HCT116 (cell line): ENCODE measurements at regions not wholly inside any gene's neighbourhood (a gene's known extent, or its start where the extent isn't known, plus 50 kb on each side); places are given as distances from the start of the nearest gene placed in this dataset.

Source experiments
- ATAC-seq: fragments of 200-7000 bp; cut with Tn5 transposase; 2 replicates; pipeline ENCODE4 v1.9.1; 2020; ENCODE audit warnings: mild to moderate bottlenecking, moderate library complexity
- BruUV-seq: library from RNA; stranded (reverse); fragments of 400-500 nt; replicated peaks from 2 replicates; lab custom pipeline; 2021; lab: Mats Ljungman, UMichigan
- CTCF ChIA-PET: fragments of 300-600 bp; sonication (Branson Sonifier 250); formaldehyde crosslinking; loops from one replicate; lab custom pipeline; 2021; ENCODE audit warnings: antibody characterized with exemption; lab: Charles Lee
- POLR2A ChIA-PET: fragments of 300-600, 350-600 bp; sonication (Branson Sonifier 250); formaldehyde crosslinking; loops from one replicate; lab custom pipeline; 2021; ENCODE audit warnings: antibody characterized with exemption; lab: Charles Lee
- RAD21 ChIA-PET, 2 experiments: fragments of 300-600 bp; sonication (Branson Sonifier 250); formaldehyde crosslinking; loops; one replicate each; lab custom pipeline; 2023; ENCODE audit warnings: low total read pairs in 2 of 2; ENCODE audit not compliant: uncharacterized antibody in 2 of 2, unreplicated experiment in 2 of 2, low non-redundant PET in 1 of 2; lab: Charles Lee
- DNase-seq: peaks from one replicate; pipeline ENCODE4 v3.0.0-alpha.2; 2010; ENCODE audit warnings: low read depth, low spot score
- H2AFZ ChIP-seq: fragments of 200-600 bp; shearing (Covaris generic), sonication (generic); 2 replicates; pipeline ENCODE4 v1.6.1; 2017; ENCODE audit warnings: low read depth, mixed run types, mixed read lengths, antibody characterized with exemption, low read length; ENCODE audit not compliant: poor library complexity, severe bottlenecking
- H3K27ac ChIP-seq: 2 replicates; pipeline ENCODE4 v1.5.1; 2012; ENCODE audit warnings: low read depth, low read length
- H3K27me3 ChIP-seq: fragments of 200-600 bp; sonication (generic); 2 replicates; pipeline ENCODE4 v1.6.1; 2016; ENCODE audit warnings: mixed run types, low read length, mixed read lengths; ENCODE audit not compliant: insufficient read depth
- H3K36me3 ChIP-seq, 2 experiments: fragments of 200-500 bp in 1 of 2; fragments of 200-600 bp in 1 of 2; sonication (Bioruptor generic) in 1 of 2; sonication (generic) in 1 of 2; 2 replicates each; pipeline versions ENCODE4 v1.5.1 to v1.6.1; 2014 to 2016; ENCODE audit warnings: low read length in 2 of 2, inconsistent platforms in 1 of 2, mixed read lengths in 1 of 2, mixed run types in 1 of 2; ENCODE audit not compliant: insufficient read depth in 2 of 2, control insufficient read depth in 1 of 2
- H3K4me1 ChIP-seq, 2 experiments: fragments of 200-600 bp in 1 of 2; sonication (generic) in 1 of 2; 2 replicates each; pipeline versions ENCODE4 v1.5.1 to v1.6.1; 2012 to 2017; ENCODE audit warnings: low read length in 2 of 2, inconsistent platforms in 1 of 2, mild to moderate bottlenecking in 1 of 2, mixed read lengths in 1 of 2, mixed run types in 1 of 2, moderate library complexity in 1 of 2; ENCODE audit not compliant: insufficient read depth in 2 of 2, control insufficient read depth in 1 of 2
- H3K4me2 ChIP-seq: fragments of 200-600 bp; sonication (generic); 2 replicates; pipeline ENCODE4 v1.6.1; 2017; ENCODE audit warnings: mixed run types, low read length, mixed read lengths
- H3K4me3 ChIP-seq, 2 experiments: fragments of 200-600 bp in 1 of 2; sonication (generic) in 1 of 2; replicated peaks in 1 of 2; 2 replicates each; pipeline ENCODE4 v1.5.1; 2011 to 2016; ENCODE audit warnings: low read length in 2 of 2, control low read depth in 1 of 2, low read depth in 1 of 2, mild to moderate bottlenecking in 1 of 2, mixed read lengths in 1 of 2, mixed run types in 1 of 2
- H3K79me2 ChIP-seq: fragments of 200-600 bp; sonication (generic); 2 replicates; pipeline ENCODE4 v1.6.1; 2017; ENCODE audit warnings: mild to moderate bottlenecking, mixed run types, low read length, moderate library complexity, mixed read lengths; ENCODE audit not compliant: insufficient read depth
- H3K9ac ChIP-seq: fragments of 200-600 bp; sonication (generic); 2 replicates; pipeline ENCODE4 v1.6.1; 2016; ENCODE audit warnings: low read length, mixed read lengths
- H3K9me2 ChIP-seq: fragments of 200-600 bp; sonication (generic), shearing (Covaris generic); 2 replicates; pipeline ENCODE4 v1.6.1; 2017; ENCODE audit warnings: mixed run types, mild to moderate bottlenecking, moderate library complexity; ENCODE audit not compliant: insufficient read depth
- H3K9me3 ChIP-seq, 2 experiments: fragments of 200-500 bp in 1 of 2; fragments of 200-600 bp in 1 of 2; sonication (Bioruptor generic) in 1 of 2; sonication (generic) in 1 of 2; 2 replicates each; pipeline ENCODE4 v1.6.1; 2014 to 2017; ENCODE audit warnings: low read length in 2 of 2, mixed read lengths in 2 of 2, inconsistent platforms in 1 of 2, low read depth in 1 of 2, mild to moderate bottlenecking in 1 of 2, mixed run types in 1 of 2, moderate library complexity in 1 of 2; ENCODE audit not compliant: control insufficient read depth in 1 of 2, insufficient read depth in 1 of 2
- H4K20me1 ChIP-seq: fragments of 200-600 bp; sonication (generic), shearing (Covaris generic); 2 replicates; pipeline ENCODE4 v1.6.1; 2017; ENCODE audit warnings: mixed run types, mild to moderate bottlenecking, moderate library complexity; ENCODE audit not compliant: insufficient read depth
- CBX3 ChIP-seq: IDR thresholded peaks from 2 replicates; pipeline ENCODE4 v1.6.1; 2012; ENCODE audit warnings: low read depth
- EGR1 ChIP-seq: IDR thresholded peaks from 2 replicates; pipeline ENCODE4 v1.6.1; 2012; ENCODE audit warnings: low read depth
- ELF1 ChIP-seq: IDR thresholded peaks from 2 replicates; pipeline ENCODE4 v1.6.1; 2012; ENCODE audit warnings: low read depth, borderline replicate concordance
- EZH2 ChIP-seq: fragments of 200-600 bp; sonication (generic); IDR thresholded peaks from 2 replicates; pipeline ENCODE4 v1.6.1; 2017; ENCODE audit warnings: antibody characterized with exemption, mixed run types
- EZH2phosphoT487 ChIP-seq: fragments of 200-600 bp; IDR thresholded peaks from 2 replicates; pipeline ENCODE4 v1.6.1; 2018; ENCODE audit warnings: antibody characterized with exemption, borderline replicate concordance
- FOSL1 ChIP-seq: IDR thresholded peaks from 2 replicates; pipeline ENCODE4 v1.6.1; 2012; ENCODE audit warnings: low read depth
- MAX ChIP-seq: IDR thresholded peaks from 2 replicates; pipeline ENCODE4 v1.6.1; 2012
- POLR2AphosphoS5 ChIP-seq: IDR thresholded peaks from 2 replicates; pipeline ENCODE4 v1.6.1; 2011; ENCODE audit warnings: mild to moderate bottlenecking, low read depth, low read length, moderate library complexity
- RAD21 ChIP-seq: IDR thresholded peaks from 2 replicates; pipeline ENCODE4 v1.6.1; 2012; ENCODE audit warnings: low read depth, mild to moderate bottlenecking
- REST ChIP-seq: IDR thresholded peaks from 2 replicates; pipeline ENCODE4 v1.6.1; 2012; ENCODE audit warnings: low read depth
- SIN3A ChIP-seq: IDR thresholded peaks from 2 replicates; pipeline ENCODE4 v1.6.1; 2012; ENCODE audit warnings: low read depth
- SP1 ChIP-seq: IDR thresholded peaks from 2 replicates; pipeline ENCODE4 v1.6.1; 2012; ENCODE audit warnings: low read depth
- SRF ChIP-seq: IDR thresholded peaks from 2 replicates; pipeline ENCODE4 v1.6.1; 2012; ENCODE audit warnings: low read depth
- TCF7L2 ChIP-seq: IDR thresholded peaks from 2 replicates; pipeline ENCODE4 v1.7.0; 2011; ENCODE audit warnings: borderline replicate concordance, inconsistent platforms; ENCODE audit not compliant: insufficient read depth, insufficient read length; ENCODE audit errors: extremely low read depth
- YY1 ChIP-seq: IDR thresholded peaks from 2 replicates; pipeline ENCODE4 v1.6.1; 2011; ENCODE audit warnings: low read length, low read depth, moderate library complexity, mild to moderate bottlenecking; ENCODE audit not compliant: insufficient replicate concordance; ENCODE audit errors: extremely low read depth
- ZBTB33 ChIP-seq: IDR thresholded peaks from 2 replicates; pipeline ENCODE4 v1.6.1; 2011; ENCODE audit warnings: mild to moderate bottlenecking, low read length, moderate library complexity; ENCODE audit not compliant: insufficient replicate concordance; ENCODE audit errors: extremely low read depth
- ZFX ChIP-seq: fragments of 450-650 bp; IDR thresholded peaks from 2 replicates; pipeline ENCODE4 v1.6.1; 2017
- ZNF274 ChIP-seq: fragments of 200-500 bp; sonication (Bioruptor generic); IDR thresholded peaks from 2 replicates; pipeline ENCODE4 v1.6.1; 2014; ENCODE audit warnings: mild to moderate bottlenecking, low read depth, low read length, inconsistent platforms
- intact Hi-C: fragments of 100-400 bp; cut with micrococcal nuclease; formaldehyde crosslinking; loops from 2 replicates; pipeline ENCODE4 v1.10.0; 2022

- peaks cover 65% of the 10 kb centered on the region for H3K27me3 ChIP-seq
- TF ChIP-seq EZH2phosphoT487 (no peak), MAX (no peak), RAD21 (no peak), ZNF274 (no peak), ZFX (no peak), SRF (no peak), TCF7L2 (no peak), EZH2 (no peak), FOSL1 (no peak), SIN3A (no peak), YY1 (no peak), CBX3 (no peak), SP1 (no peak), ZBTB33 (no peak), REST (no peak), POLR2AphosphoS5 (no peak), EGR1 (no peak), ELF1 (no peak)
- H4K20me1 ChIP-seq: no peaks in the 10 kb centered on the region
- H3K79me2 ChIP-seq: no peaks in the 10 kb centered on the region
- DNase-seq (no peak), ATAC-seq (no peak)
- no peak overlapping the region for H3K4me3 ChIP-seq
- H3K36me3 ChIP-seq: no peaks in the 10 kb centered on the region
- H3K9me2 ChIP-seq: no peaks in the 10 kb centered on the region
- no TSS peak for BruUV-seq
- no peak overlapping the region for H3K27ac ChIP-seq
- ChIA-PET CTCF (no interaction called here), POLR2A (no interaction called here), RAD21 (no interaction called here)
- no peaks in the 10 kb centered on the region for H3K4me1 ChIP-seq
- intact Hi-C loops: no loop called here
- no peak overlapping the region for H3K4me2 ChIP-seq
- no peaks in the 10 kb centered on the region for H3K9me3 ChIP-seq
- H3K9ac ChIP-seq: no peak overlapping the region
- H2AFZ ChIP-seq: no peak overlapping the region
These were observed 474.6 kb downstream of the PLCL1 start for GRCh38 chr2:198279026-198279425.
